WTC11 (cell line): ENCODE measurements at regions not wholly inside any gene's neighbourhood (a gene's known extent, or its start where the extent isn't known, plus 50 kb on each side); places are given as distances from the start of the nearest gene placed in this dataset.

Experiments used
- ATAC-seq: fragments of 200-7000 bp; cut with Tn5 transposase; 2 replicates; pipeline ENCODE4 v1.10.0; 2021; ENCODE audit warnings: mild to moderate bottlenecking, moderate library complexity
- CTCF ChIA-PET: fragments of 300-600 bp; sonication (Branson Sonifier 250); formaldehyde crosslinking; loops from one replicate; lab custom pipeline; 2021; ENCODE audit warnings: antibody characterized with exemption; lab: Charles Lee
- POLR2A ChIA-PET: fragments of 350-600 bp; sonication (Branson Sonifier 250); formaldehyde crosslinking; loops from one replicate; lab custom pipeline; 2021; ENCODE audit warnings: antibody characterized with exemption; lab: Charles Lee
- DNase-seq: peaks from one replicate; pipeline ENCODE4 v3.0.0; 2021; ENCODE audit warnings: low spot score
- H3K27ac Mint-ChIP-seq: 2 replicates; pipeline ENCODE4 v1.8.0; 2021; ENCODE audit warnings: mixed read lengths
- H3K27me3 Mint-ChIP-seq: 2 replicates; pipeline ENCODE4 v1.8.0; 2021; ENCODE audit warnings: low read depth, mild to moderate bottlenecking, moderate library complexity, mixed read lengths
- H3K36me3 Mint-ChIP-seq: 2 replicates; pipeline ENCODE4 v1.8.0; 2021; ENCODE audit warnings: mixed read lengths
- H3K4me1 Mint-ChIP-seq: 2 replicates; pipeline ENCODE4 v1.8.0; 2022; ENCODE audit warnings: mixed read lengths
- H3K4me3 Mint-ChIP-seq: 2 replicates; pipeline ENCODE4 v1.8.0; 2021; ENCODE audit warnings: mild to moderate bottlenecking, moderate library complexity, mixed read lengths
- H3K9me3 Mint-ChIP-seq: 2 replicates; pipeline ENCODE4 v1.8.0; 2021; ENCODE audit warnings: mixed read lengths
- ATF3 ChIP-seq: sonication (generic); formaldehyde crosslinking; conservative IDR thresholded peaks from 2 replicates; pipeline ENCODE4 v1.8.1; 2022; ENCODE audit warnings: mild to moderate bottlenecking, missing genetic modification reagents
- E2F4 ChIP-seq: sonication (generic); formaldehyde crosslinking; IDR thresholded peaks from 2 replicates; pipeline ENCODE4 v1.8.1; 2022; ENCODE audit warnings: low read depth, mild to moderate bottlenecking, moderate library complexity, missing genetic modification reagents, borderline replicate concordance
- FOXK1 ChIP-seq: sonication (generic); formaldehyde crosslinking; IDR thresholded peaks from 2 replicates; pipeline ENCODE4 v1.8.0; 2022; ENCODE audit warnings: mild to moderate bottlenecking, moderate library complexity, missing genetic modification reagents
- FOXP1 ChIP-seq: sonication (generic); formaldehyde crosslinking; IDR thresholded peaks from 2 replicates; pipeline ENCODE4 v1.8.0; 2022; ENCODE audit warnings: missing genetic modification reagents, mild to moderate bottlenecking, moderate library complexity, borderline replicate concordance
- JAZF1 ChIP-seq: fragments of 250-450 bp; sonication (Bioruptor Pico); IDR thresholded peaks from 2 replicates; pipeline ENCODE4 v1.9.0; 2021; ENCODE audit warnings: moderate library complexity, mild to moderate bottlenecking, inconsistent platforms
- MXD4 ChIP-seq: fragments of 250-450 bp; sonication (Bioruptor Pico); IDR thresholded peaks from 2 replicates; pipeline ENCODE4 v1.8.0; 2021; ENCODE audit warnings: mild to moderate bottlenecking, moderate library complexity, borderline replicate concordance
- PRRX2 ChIP-seq: fragments of 250-450 bp; sonication (Bioruptor Pico); IDR thresholded peaks from 2 replicates; pipeline ENCODE4 v1.8.0; 2021; ENCODE audit warnings: mild to moderate bottlenecking
- RELA ChIP-seq: sonication (generic); formaldehyde crosslinking; IDR thresholded peaks from 2 replicates; pipeline ENCODE4 v1.8.1; 2022; ENCODE audit warnings: missing genetic modification reagents, mild to moderate bottlenecking, borderline replicate concordance
- SOX15 ChIP-seq: fragments of 250-450 bp; sonication (Bioruptor Pico); IDR thresholded peaks from 2 replicates; pipeline ENCODE4 v1.9.0; 2021; ENCODE audit warnings: mild to moderate bottlenecking
- SP1 ChIP-seq: sonication (generic); formaldehyde crosslinking; conservative IDR thresholded peaks from 2 replicates; pipeline ENCODE4 v1.8.1; 2022; ENCODE audit warnings: missing genetic modification reagents
- TCF7 ChIP-seq: sonication (generic); formaldehyde crosslinking; IDR thresholded peaks from 2 replicates; pipeline ENCODE4 v1.8.0; 2022; ENCODE audit warnings: mild to moderate bottlenecking, low read depth, missing genetic modification reagents, moderate library complexity
- TEAD4 ChIP-seq: sonication (generic); formaldehyde crosslinking; IDR thresholded peaks from 2 replicates; pipeline ENCODE4 v1.8.0; 2022; ENCODE audit warnings: mild to moderate bottlenecking, missing genetic modification reagents
- USF1 ChIP-seq: sonication (generic); formaldehyde crosslinking; IDR thresholded peaks from 2 replicates; pipeline ENCODE4 v1.8.0; 2022; ENCODE audit warnings: mild to moderate bottlenecking, missing genetic modification reagents
- ZBTB21 ChIP-seq: sonication (generic); formaldehyde crosslinking; IDR thresholded peaks from 2 replicates; pipeline ENCODE4 v1.8.1; 2023; ENCODE audit warnings: mild to moderate bottlenecking, missing genetic modification reagents, borderline replicate concordance
- ZBTB43 ChIP-seq: sonication (generic); formaldehyde crosslinking; IDR thresholded peaks from 2 replicates; pipeline ENCODE4 v1.8.1; 2023; ENCODE audit warnings: mild to moderate bottlenecking, missing genetic modification reagents
- ZNF263 ChIP-seq: sonication (generic); formaldehyde crosslinking; IDR thresholded peaks from 2 replicates; pipeline ENCODE4 v1.8.1; 2022; ENCODE audit warnings: low read depth, mild to moderate bottlenecking, moderate library complexity, missing genetic modification reagents
- ZNF423 ChIP-seq: fragments of 250-450 bp; sonication (Bioruptor Pico); IDR thresholded peaks from 2 replicates; pipeline ENCODE4 v2.1.2; 2022; ENCODE audit warnings: mild to moderate bottlenecking, moderate library complexity
- TF ChIP-seq, protein P1 (sequence below): sonication (generic); formaldehyde crosslinking; IDR thresholded peaks from 2 replicates; pipeline ENCODE4 v1.8.1; 2022; ENCODE audit warnings: mild to moderate bottlenecking, missing genetic modification reagents, moderate library complexity, borderline replicate concordance
- TF ChIP-seq, protein P2 (sequence below): fragments of 250-450 bp; sonication (Bioruptor Pico); IDR thresholded peaks from 2 replicates; pipeline ENCODE4 v1.8.0; 2021; ENCODE audit warnings: mild to moderate bottlenecking
- TF ChIP-seq, protein P3 (sequence below): fragments of 250-450 bp; sonication (Bioruptor Pico); IDR thresholded peaks from 2 replicates; pipeline ENCODE4 v1.9.0; 2021; ENCODE audit warnings: mild to moderate bottlenecking

GRCh38 chr5:39523821-39524220 lies 99.0 kb upstream of the DAB2 start (continued):
- TF ChIP-seq, protein P1, sequence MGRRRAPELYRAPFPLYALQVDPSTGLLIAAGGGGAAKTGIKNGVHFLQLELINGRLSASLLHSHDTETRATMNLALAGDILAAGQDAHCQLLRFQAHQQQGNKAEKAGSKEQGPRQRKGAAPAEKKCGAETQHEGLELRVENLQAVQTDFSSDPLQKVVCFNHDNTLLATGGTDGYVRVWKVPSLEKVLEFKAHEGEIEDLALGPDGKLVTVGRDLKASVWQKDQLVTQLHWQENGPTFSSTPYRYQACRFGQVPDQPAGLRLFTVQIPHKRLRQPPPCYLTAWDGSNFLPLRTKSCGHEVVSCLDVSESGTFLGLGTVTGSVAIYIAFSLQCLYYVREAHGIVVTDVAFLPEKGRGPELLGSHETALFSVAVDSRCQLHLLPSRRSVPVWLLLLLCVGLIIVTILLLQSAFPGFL (CRISPR knock-in tag): no peak
- TF ChIP-seq JAZF1 (CRISPR knock-in tag) (no peak), SOX15 (CRISPR knock-in tag) (no peak)

- DNase-seq: no peak
- ATAC-seq: no peak
- ChIA-PET POLR2A (no interaction called here), CTCF (interaction anchor here (1.0 kb wide), 1 partner anchor 97 kb away, joined by 4 read pairs; the partner anchor contains the start of gene DAB2)
- no peak for TF ChIP-seq TCF7 (CRISPR knock-in tag)
- no peak for TF ChIP-seq FOXK1 (CRISPR knock-in tag)
- no peak for TF ChIP-seq ZNF263 (CRISPR knock-in tag)
- no peak for TF ChIP-seq ATF3 (CRISPR knock-in tag)
- TF ChIP-seq MXD4 (CRISPR knock-in tag): no peak
- no peak for TF ChIP-seq E2F4 (CRISPR knock-in tag)
- no peak for TF ChIP-seq FOXP1 (CRISPR knock-in tag)
- no peak for TF ChIP-seq TEAD4
- no peak for TF ChIP-seq ZBTB43 (CRISPR knock-in tag)
- TF ChIP-seq PRRX2: no peak
- TF ChIP-seq ZNF423 (CRISPR knock-in tag): no peak
- no peak for TF ChIP-seq JAZF1 (CRISPR knock-in tag)
- no peak for TF ChIP-seq SP1 (CRISPR knock-in tag)
- H3K9me3 Mint-ChIP-seq: peaks cover 14% of the 10 kb centered on the region
- H3K4me1 Mint-ChIP-seq: peaks cover 39% of the 10 kb centered on the region
- no peaks in the 10 kb centered on the region; the same call in 1 of the 2 replicates for H3K27me3 Mint-ChIP-seq
- no peak overlapping the region for H3K27ac Mint-ChIP-seq
- H3K36me3 Mint-ChIP-seq: no peaks in the 10 kb centered on the region
- no peak overlapping the region for H3K4me3 Mint-ChIP-seq
These were observed 97.3 kb upstream of the DAB2 start for GRCh38 chr5:39521940-39522590.

- no peak overlapping the region for H3K4me3 Mint-ChIP-seq
- ChIA-PET CTCF (no interaction called here), POLR2A (no interaction called here)
- no peaks in the 10 kb centered on the region for H3K36me3 Mint-ChIP-seq
- no peaks in the 10 kb centered on the region; the same call in 1 of the 2 replicates for H3K27me3 Mint-ChIP-seq
- H3K9me3 Mint-ChIP-seq: peaks cover 14% of the 10 kb centered on the region
- H3K4me1 Mint-ChIP-seq: peaks cover 34% of the 10 kb centered on the region
- DNase-seq (no peak), ATAC-seq (no peak)
- no peak overlapping the region for H3K27ac Mint-ChIP-seq
- TF ChIP-seq, protein P2, sequence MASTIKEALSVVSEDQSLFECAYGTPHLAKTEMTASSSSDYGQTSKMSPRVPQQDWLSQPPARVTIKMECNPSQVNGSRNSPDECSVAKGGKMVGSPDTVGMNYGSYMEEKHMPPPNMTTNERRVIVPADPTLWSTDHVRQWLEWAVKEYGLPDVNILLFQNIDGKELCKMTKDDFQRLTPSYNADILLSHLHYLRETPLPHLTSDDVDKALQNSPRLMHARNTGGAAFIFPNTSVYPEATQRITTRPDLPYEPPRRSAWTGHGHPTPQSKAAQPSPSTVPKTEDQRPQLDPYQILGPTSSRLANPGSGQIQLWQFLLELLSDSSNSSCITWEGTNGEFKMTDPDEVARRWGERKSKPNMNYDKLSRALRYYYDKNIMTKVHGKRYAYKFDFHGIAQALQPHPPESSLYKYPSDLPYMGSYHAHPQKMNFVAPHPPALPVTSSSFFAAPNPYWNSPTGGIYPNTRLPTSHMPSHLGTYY (CRISPR knock-in tag): no peak
- TF ChIP-seq, protein P3, sequence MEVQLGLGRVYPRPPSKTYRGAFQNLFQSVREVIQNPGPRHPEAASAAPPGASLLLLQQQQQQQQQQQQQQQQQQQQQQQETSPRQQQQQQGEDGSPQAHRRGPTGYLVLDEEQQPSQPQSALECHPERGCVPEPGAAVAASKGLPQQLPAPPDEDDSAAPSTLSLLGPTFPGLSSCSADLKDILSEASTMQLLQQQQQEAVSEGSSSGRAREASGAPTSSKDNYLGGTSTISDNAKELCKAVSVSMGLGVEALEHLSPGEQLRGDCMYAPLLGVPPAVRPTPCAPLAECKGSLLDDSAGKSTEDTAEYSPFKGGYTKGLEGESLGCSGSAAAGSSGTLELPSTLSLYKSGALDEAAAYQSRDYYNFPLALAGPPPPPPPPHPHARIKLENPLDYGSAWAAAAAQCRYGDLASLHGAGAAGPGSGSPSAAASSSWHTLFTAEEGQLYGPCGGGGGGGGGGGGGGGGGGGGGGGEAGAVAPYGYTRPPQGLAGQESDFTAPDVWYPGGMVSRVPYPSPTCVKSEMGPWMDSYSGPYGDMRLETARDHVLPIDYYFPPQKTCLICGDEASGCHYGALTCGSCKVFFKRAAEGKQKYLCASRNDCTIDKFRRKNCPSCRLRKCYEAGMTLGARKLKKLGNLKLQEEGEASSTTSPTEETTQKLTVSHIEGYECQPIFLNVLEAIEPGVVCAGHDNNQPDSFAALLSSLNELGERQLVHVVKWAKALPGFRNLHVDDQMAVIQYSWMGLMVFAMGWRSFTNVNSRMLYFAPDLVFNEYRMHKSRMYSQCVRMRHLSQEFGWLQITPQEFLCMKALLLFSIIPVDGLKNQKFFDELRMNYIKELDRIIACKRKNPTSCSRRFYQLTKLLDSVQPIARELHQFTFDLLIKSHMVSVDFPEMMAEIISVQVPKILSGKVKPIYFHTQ (CRISPR knock-in tag): no peak
- TF ChIP-seq ZBTB21: no peak
- no peak for TF ChIP-seq USF1
- TF ChIP-seq RELA (CRISPR knock-in tag): no peak
- TF ChIP-seq, protein P1 (CRISPR knock-in tag): no peak
These were observed 96.5 kb upstream of the DAB2 start for GRCh38 chr5:39521098-39521860.
